Caco-2 (cell line): ENCODE measurements at regions not wholly inside any gene's neighbourhood (a gene's known extent, or its start where the extent isn't known, plus 50 kb on each side); places are given as distances from the start of the nearest gene placed in this dataset.

Experiments
- BruUV-seq: library from RNA; stranded (reverse); fragments of 400-500 nt; replicated peaks from 2 replicates; lab custom pipeline; 2021; lab: Mats Ljungman, UMichigan
- CTCF ChIA-PET: fragments of 300-600 bp; sonication (Branson Sonifier 250); formaldehyde crosslinking; loops from one replicate; lab custom pipeline; 2022; ENCODE audit warnings: antibody characterized with exemption; lab: Charles Lee
- POLR2A ChIA-PET: fragments of 300-600 bp; sonication (Branson Sonifier 250); formaldehyde crosslinking; loops from one replicate; lab custom pipeline; 2022; ENCODE audit warnings: antibody characterized with exemption; lab: Charles Lee
- DNase-seq, 2 experiments: peaks; one replicate each; pipeline versions ENCODE4 v3.0.0 to v3.0.0-alpha.2; 2020 to 2022
- H3K27me3 ChIP-seq: replicated peaks from 2 replicates; pipeline ENCODE4 v1.6.0; 2011; ENCODE audit warnings: low read length; ENCODE audit not compliant: control insufficient read depth, insufficient read depth
- H3K36me3 ChIP-seq: 2 replicates; pipeline ENCODE4 v1.5.1; 2011; ENCODE audit warnings: low read length; ENCODE audit not compliant: control insufficient read depth, insufficient read depth
- H3K4me1 ChIP-seq: fragments of 250-450 bp; sonication (Bioruptor Pico); 2 replicates; pipeline ENCODE4 v1.5.1; 2020; ENCODE audit warnings: mild to moderate bottlenecking
- H3K4me3 ChIP-seq: 2 replicates; pipeline ENCODE4 v1.5.1; 2011; ENCODE audit warnings: low read depth, mild to moderate bottlenecking, control low read depth, low read length
- H3K9me3 ChIP-seq: fragments of 250-450 bp; sonication (Bioruptor Pico); 2 replicates; pipeline ENCODE4 v1.5.1; 2020; ENCODE audit warnings: mild to moderate bottlenecking, moderate library complexity
- H3K27ac Mint-ChIP-seq: one replicate; pipeline ENCODE4 v1.8.0; 2022; ENCODE audit warnings: mixed read lengths; ENCODE audit not compliant: unreplicated experiment
- H3K27me3 Mint-ChIP-seq: one replicate; pipeline ENCODE4 v1.8.0; 2022; ENCODE audit warnings: mixed read lengths; ENCODE audit not compliant: insufficient read depth, unreplicated experiment
- H3K36me3 Mint-ChIP-seq: one replicate; pipeline ENCODE4 v1.8.0; 2022; ENCODE audit warnings: mild to moderate bottlenecking, mixed read lengths; ENCODE audit not compliant: insufficient read depth, unreplicated experiment
- H3K4me1 Mint-ChIP-seq: one replicate; pipeline ENCODE4 v1.8.0; 2022; ENCODE audit warnings: low read depth, mixed read lengths; ENCODE audit not compliant: unreplicated experiment
- H3K4me3 Mint-ChIP-seq: one replicate; pipeline ENCODE4 v1.8.0; 2022; ENCODE audit warnings: mild to moderate bottlenecking, moderate library complexity, mixed read lengths; ENCODE audit not compliant: unreplicated experiment
- H3K9me3 Mint-ChIP-seq: one replicate; pipeline ENCODE4 v1.8.0; 2022; ENCODE audit warnings: mixed read lengths; ENCODE audit not compliant: unreplicated experiment
- intact Hi-C: fragments of 100-400 bp; cut with micrococcal nuclease; formaldehyde crosslinking; loops from one replicate; pipeline ENCODE4 v1.10.0; 2022; ENCODE audit not compliant: unreplicated experiment
- TF ChIP-seq, protein P1 (sequence below), 2 experiments: fragments of 200-600 bp in 1 of 2; IDR thresholded peaks; 1 replicate in 1 of 2; 2 replicates in 1 of 2; pipeline versions ENCODE4 v1.5.1 to v1.8.0; 2011 to 2022; ENCODE audit warnings: antibody characterized with exemption in 1 of 2, control low read depth in 1 of 2, inconsistent platforms in 1 of 2, low read depth in 1 of 2, low read length in 1 of 2, mild to moderate bottlenecking in 1 of 2, moderate library complexity in 1 of 2; ENCODE audit not compliant: insufficient read depth in 1 of 2, severe bottlenecking in 1 of 2, unreplicated experiment in 1 of 2

DNA sequence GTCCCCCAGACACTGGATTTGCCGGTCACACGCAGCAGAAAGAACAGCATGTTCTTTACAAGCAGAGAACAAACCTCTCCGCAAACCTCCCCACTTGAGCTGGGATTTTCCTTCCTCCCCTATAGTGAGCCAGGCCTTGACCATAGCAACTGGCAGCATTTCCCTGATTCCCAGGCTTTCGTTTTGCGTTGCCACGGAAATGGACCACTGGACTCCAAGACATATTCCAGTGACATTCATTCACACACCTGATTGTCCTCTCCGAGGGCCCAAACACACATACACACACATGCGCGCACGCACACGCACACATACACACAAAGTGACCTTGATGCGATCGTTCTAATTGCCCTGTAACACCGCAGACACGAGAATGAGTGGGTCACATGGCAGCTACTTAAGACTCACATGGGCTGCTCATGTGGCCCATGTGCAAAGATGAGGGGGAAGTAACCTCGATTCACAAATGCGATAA is 80.9 kb upstream of the CPEB4 start:
- Histone ChIP-seq H3K27me3 (no peaks in the 10 kb centered on the region), H3K4me1 (peaks cover 14% of the 10 kb centered on the region; the same call in 1 of the 2 replicates), H3K4me3 (no peak overlapping the region), H3K9me3 (0 out of 2 replicates have a peak, but pooled peaks cover 3% of the 10 kb centered on the region), H3K36me3 (no peaks in the 10 kb centered on the region)
- H3K9me3 Mint-ChIP-seq: peaks cover 23% of the 10 kb centered on the region
- TF ChIP-seq, protein P1, sequence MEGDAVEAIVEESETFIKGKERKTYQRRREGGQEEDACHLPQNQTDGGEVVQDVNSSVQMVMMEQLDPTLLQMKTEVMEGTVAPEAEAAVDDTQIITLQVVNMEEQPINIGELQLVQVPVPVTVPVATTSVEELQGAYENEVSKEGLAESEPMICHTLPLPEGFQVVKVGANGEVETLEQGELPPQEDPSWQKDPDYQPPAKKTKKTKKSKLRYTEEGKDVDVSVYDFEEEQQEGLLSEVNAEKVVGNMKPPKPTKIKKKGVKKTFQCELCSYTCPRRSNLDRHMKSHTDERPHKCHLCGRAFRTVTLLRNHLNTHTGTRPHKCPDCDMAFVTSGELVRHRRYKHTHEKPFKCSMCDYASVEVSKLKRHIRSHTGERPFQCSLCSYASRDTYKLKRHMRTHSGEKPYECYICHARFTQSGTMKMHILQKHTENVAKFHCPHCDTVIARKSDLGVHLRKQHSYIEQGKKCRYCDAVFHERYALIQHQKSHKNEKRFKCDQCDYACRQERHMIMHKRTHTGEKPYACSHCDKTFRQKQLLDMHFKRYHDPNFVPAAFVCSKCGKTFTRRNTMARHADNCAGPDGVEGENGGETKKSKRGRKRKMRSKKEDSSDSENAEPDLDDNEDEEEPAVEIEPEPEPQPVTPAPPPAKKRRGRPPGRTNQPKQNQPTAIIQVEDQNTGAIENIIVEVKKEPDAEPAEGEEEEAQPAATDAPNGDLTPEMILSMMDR (IDR thresholded peaks at IDR 0.05; ENCODE audit: insufficient read depth in 1 of 2, low read depth in 1 of 2, low read length in 1 of 2, severe bottlenecking in 1 of 2, unreplicated experiment in 1 of 2): no peak
- DNase-seq: no peak
- no peaks in the 10 kb centered on the region for H3K36me3 Mint-ChIP-seq
- no peak overlapping the region for H3K27ac Mint-ChIP-seq
- no peak overlapping the region for H3K4me3 Mint-ChIP-seq
- peaks cover under 1% of the 10 kb centered on the region for H3K4me1 Mint-ChIP-seq
- no TSS peak for BruUV-seq
- intact Hi-C loops: no loop called here
- POLR2A ChIA-PET: no interaction called here
- H3K27me3 Mint-ChIP-seq: no peaks in the 10 kb centered on the region
- CTCF ChIA-PET: no interaction called here

DNA sequence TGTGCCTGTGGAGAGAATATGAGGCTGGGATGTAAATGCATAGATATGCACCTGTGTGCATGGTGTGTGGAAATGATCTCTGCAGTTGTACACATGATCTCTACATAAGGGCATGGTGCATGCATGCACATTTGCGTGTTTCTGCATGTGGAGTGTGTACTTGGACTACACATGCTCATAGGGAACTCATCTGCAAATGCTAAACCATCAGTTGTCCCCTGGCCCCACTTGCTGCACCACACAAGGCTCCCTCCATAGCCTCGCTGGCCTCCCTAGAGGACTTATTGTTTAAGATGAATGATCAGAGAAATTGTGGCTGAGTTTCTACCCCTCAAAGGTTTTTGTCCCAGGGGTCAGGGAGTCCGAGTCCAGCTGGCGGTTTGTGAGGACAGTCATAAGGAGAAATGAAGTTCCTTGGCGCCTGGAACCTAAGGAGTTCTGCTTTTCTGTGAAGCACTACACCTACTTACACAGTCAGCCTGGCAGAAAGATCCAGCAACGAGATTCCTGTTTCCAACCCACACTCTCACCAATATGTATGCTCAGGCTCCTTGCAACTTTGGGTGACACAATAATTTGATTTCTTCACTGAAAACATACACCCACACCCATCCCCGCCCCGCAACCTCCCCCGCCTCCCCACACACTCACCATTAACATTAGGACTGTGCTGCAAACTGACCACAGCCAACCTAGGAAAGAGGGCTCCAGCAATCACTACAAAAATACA is 79.9 kb upstream of the CPEB4 start:
- Histone ChIP-seq H3K9me3 (0 out of 2 replicates have a peak, but pooled peaks cover 6% of the 10 kb centered on the region), H3K4me3 (no peak overlapping the region), H3K4me1 (peaks cover 9% of the 10 kb centered on the region; the same call in 1 of the 2 replicates), H3K27me3 (no peaks in the 10 kb centered on the region), H3K36me3 (no peaks in the 10 kb centered on the region)
- peaks cover 23% of the 10 kb centered on the region for H3K9me3 Mint-ChIP-seq
- H3K36me3 Mint-ChIP-seq: no peaks in the 10 kb centered on the region
- no TSS peak for BruUV-seq
- ChIA-PET CTCF (no interaction called here), POLR2A (no interaction called here)
- no peak overlapping the region for H3K4me3 Mint-ChIP-seq
- H3K4me1 Mint-ChIP-seq: no peaks in the 10 kb centered on the region
- intact Hi-C loops: no loop called here
- TF ChIP-seq, protein P1 (IDR thresholded peaks at IDR 0.05; ENCODE audit: insufficient read depth in 1 of 2, low read depth in 1 of 2, low read length in 1 of 2, severe bottlenecking in 1 of 2, unreplicated experiment in 1 of 2): no peak
- H3K27ac Mint-ChIP-seq: no peak overlapping the region
- no peaks in the 10 kb centered on the region for H3K27me3 Mint-ChIP-seq
- no peak for DNase-seq

DNA sequence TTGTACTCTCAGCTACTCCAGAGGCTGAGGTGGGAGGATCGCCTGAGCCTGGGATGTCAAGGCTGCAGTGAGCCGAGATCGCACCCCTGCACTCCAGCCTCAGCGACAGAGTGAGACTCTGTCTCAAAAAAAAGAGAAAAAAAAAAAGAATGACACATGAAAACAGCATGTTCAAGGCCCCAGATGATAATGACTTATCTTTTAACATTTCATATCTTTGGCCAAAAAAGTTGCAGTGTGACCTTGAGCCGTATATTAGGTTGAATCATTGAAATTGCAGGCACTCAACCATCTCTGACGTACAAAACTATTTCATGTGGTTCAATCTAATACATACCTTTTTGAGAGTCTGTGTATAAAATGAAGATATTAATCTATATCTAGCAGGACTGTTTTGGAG is 79.1 kb upstream of the CPEB4 start:
- no peaks in the 10 kb centered on the region for H3K27me3 ChIP-seq
- H3K9me3 ChIP-seq: 0 out of 2 replicates have a peak, but pooled peaks cover 6% of the 10 kb centered on the region
- no TSS peak for BruUV-seq
- H3K36me3 ChIP-seq: no peaks in the 10 kb centered on the region
- DNase-seq: no peak
- H3K4me1 ChIP-seq: peaks cover 9% of the 10 kb centered on the region; the same call in 1 of the 2 replicates
- TF ChIP-seq, protein P1 (IDR thresholded peaks at IDR 0.05; ENCODE audit: insufficient read depth in 1 of 2, low read depth in 1 of 2, low read length in 1 of 2, severe bottlenecking in 1 of 2, unreplicated experiment in 1 of 2): no peak
- no peak overlapping the region for H3K4me3 ChIP-seq
- Mint-ChIP-seq H3K27me3 (no peaks in the 10 kb centered on the region), H3K36me3 (no peaks in the 10 kb centered on the region), H3K4me3 (no peak overlapping the region), H3K9me3 (peaks cover 23% of the 10 kb centered on the region), H3K4me1 (peaks cover 3% of the 10 kb centered on the region), H3K27ac (no peak overlapping the region)
- intact Hi-C loops: no loop called here
- POLR2A ChIA-PET: no interaction called here
- CTCF ChIA-PET: no interaction called here
